Fibroblast of pulmonary artery (primary cell): ENCODE measurements at regions not wholly inside any gene's neighbourhood (a gene's known extent, or its start where the extent isn't known, plus 50 kb on each side); places are given as distances from the start of the nearest gene placed in this dataset.

Experiments used
- DNase-seq: peaks from one replicate; pipeline ENCODE4 v3.0.0-alpha.2; 2010; ENCODE audit warnings: low read depth
- H3K4me3 ChIP-seq: replicated peaks from 2 replicates; pipeline ENCODE4 v1.5.1; 2011; ENCODE audit warnings: low read depth, mild to moderate bottlenecking, control low read depth, low read length, moderate library complexity
- CTCF ChIP-seq: IDR thresholded peaks from 2 replicates; pipeline ENCODE4 v1.5.1; 2011; ENCODE audit warnings: mild to moderate bottlenecking, control low read depth, low read length, inconsistent platforms; ENCODE audit errors: missing control alignments

- TF ChIP-seq CTCF, result no peak
- DNase-seq, result no peak
- no peak overlapping the region for H3K4me3 ChIP-seq
Observed at GRCh38 chr4:175444512-175444911, 367.6 kb downstream of the GPM6A start.

- no peak overlapping the region for H3K4me3 ChIP-seq
- DNase-seq, result no peak
- TF ChIP-seq CTCF, result no peak
Observed at GRCh38 chr4:175447016-175447415, 365.0 kb downstream of the GPM6A start.

- H3K4me3 ChIP-seq, result no peak overlapping the region
- no peak for DNase-seq
- no peak for TF ChIP-seq CTCF
Observed at GRCh38 chr4:175450446-175450845, 361.6 kb downstream of the GPM6A start.

GRCh38 chr4:175451238-175451965 is 360.7 kb downstream of the GPM6A start:
- no peak for TF ChIP-seq CTCF
- no peak for DNase-seq
- H3K4me3 ChIP-seq, result no peak overlapping the region

GRCh38 chr4:175453456-175453855 is 358.6 kb downstream of the GPM6A start:
- DNase-seq, result peak; percentile 4
- no peak for TF ChIP-seq CTCF
- no peak overlapping the region for H3K4me3 ChIP-seq

GRCh38 chr4:175456131-175456530 is 355.9 kb downstream of the GPM6A start:
- no peak for DNase-seq
- H3K4me3 ChIP-seq, result no peak overlapping the region
- no peak for TF ChIP-seq CTCF

- DNase-seq, result no peak
- no peak overlapping the region for H3K4me3 ChIP-seq
- no peak for TF ChIP-seq CTCF
Observed at GRCh38 chr4:175457956-175458355, 354.1 kb downstream of the GPM6A start.
